Stimulated activated CD8-positive, alpha-beta memory T cell treated with anti-CD3 and anti-CD28 coated beads, Interleukin-4, amount 100 ng/mL, for 4 hours (primary cell): ENCODE measurements at regions not wholly inside any gene's neighbourhood (a gene's known extent, or its start where the extent isn't known, plus 50 kb on each side); places are given as distances from the start of the nearest gene placed in this dataset.

Experiments used
- DNase-seq, 2 donors: peaks; one replicate each; pipeline ENCODE4 v3.0.0-alpha.2; 2020; ENCODE audit warnings: low read depth in 2 of 2, low spot score in 1 of 2

DNA sequence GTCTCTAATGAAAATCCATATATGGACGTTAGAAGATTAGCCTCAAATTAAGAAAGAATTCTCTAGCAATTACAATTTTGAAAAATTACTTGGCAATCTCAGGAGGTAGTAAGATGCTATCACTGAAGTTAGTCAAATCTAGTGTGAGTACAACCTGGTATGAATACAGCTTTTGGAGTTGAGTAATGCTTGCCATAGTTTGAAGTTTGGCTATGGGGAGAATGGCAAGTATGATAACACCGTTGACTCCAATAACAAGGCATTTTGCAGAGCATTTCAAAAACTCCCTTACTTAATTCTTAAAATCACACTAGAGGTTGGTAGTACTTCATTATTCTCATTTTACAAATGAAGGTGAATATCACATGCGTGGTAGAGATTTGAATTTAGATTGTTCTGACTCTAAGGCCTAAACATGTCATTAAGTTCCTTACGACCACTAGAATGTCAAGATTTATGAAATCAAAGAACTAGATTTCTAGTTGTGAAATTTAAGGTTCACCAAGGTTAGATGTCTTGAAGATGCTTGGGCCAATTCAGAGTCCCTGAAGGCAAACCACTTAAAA lies 355.4 kb downstream of the ETS1 start:
- no peak for DNase-seq

DNA sequence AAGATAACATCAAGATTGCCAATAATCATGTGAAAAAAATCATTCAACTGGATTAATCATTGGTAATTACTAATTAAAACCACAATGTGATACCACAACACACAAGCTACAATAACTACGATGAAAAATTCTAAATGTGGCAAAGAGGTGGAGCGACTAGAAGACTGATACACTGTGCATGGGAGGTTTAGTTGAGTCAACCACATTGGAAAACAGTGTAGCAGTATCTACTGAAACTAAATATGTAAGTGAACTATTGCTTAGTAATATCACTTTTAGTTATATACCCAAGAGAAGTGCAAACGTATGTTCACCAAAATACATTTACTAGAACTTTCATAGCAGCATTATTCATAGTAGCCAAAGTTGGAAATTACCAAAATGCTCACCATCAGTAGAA lies 359.9 kb downstream of the ETS1 start:
- no peak for DNase-seq

DNA sequence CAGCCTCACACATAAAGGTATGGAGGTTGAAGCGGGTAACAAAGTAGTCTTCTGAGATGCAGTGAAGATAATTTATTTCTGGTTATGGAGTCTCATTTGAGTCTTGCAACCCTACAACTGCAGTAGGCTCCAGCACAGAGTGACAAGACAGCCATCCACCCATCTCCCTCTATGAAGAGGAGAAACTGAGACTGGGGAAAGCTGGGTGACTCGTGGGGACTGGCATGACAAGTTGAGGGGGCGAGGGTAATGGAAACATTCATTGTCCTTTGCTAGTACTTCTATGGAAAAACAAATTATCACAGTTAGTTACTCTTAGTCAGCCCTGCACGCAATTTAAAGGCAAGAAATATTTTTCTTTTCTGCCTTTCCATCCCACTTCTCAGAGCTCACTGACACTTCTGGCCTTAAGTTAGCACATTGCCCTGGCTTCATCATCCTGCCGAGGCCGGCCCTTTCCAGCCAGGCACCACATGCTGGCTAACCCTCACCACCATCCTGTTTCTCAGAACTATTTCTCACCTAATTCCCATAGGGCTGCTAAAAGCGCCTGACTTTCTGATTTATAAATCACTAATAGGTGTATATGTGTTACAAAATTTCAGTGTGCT lies 361.1 kb downstream of the ETS1 start:
- no peak for DNase-seq

DNA sequence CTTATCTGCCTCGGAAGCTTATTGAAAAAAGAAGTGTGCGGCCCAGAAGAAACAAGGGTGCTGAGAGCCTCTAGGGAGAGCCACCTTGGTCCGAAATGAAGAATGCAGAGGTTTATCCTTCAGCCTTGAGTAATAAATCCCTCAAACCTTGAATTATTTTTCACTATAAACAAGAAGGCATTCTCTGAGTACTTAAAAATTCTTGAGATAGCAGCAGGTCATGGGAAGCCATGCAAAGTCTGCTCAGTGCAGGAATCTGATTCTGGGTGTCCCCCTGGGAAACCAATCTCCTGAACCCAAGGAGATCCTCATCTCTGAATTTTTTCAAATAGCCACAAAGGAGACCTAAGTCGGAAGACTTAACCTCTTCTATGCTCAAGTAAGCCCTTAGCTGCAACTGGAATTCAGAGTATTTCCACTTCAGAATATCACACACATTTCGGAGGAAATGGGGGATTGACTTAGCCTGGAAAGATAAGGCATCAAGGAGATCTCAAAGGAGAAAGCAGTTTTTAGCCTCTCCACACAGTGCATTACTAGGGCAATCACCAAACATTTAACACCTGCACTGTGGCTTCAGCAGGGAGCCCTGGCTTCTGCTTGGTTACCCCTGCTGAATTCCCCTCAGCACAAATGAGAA lies 365.0 kb downstream of the ETS1 start:
- no peak for DNase-seq

DNA sequence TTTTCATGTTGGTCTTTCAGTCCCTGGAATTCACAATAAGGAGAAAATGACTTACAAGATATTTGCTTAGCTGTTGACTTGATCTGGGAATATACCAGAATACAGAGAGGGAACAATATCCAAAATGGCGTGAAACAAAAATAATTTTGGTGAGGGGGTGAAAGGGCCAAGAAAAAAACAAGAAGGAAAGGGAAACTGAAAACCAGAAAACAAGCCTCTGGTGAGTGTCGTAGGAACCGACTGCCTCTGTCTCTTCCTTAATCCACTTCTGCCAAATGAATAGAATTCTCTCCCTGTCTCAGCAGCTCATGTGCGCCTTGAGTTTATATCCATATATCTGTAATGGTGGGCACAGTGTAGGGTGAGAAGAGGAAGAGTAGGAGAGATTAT lies 367.6 kb downstream of the ETS1 start:
- no peak for DNase-seq

DNA sequence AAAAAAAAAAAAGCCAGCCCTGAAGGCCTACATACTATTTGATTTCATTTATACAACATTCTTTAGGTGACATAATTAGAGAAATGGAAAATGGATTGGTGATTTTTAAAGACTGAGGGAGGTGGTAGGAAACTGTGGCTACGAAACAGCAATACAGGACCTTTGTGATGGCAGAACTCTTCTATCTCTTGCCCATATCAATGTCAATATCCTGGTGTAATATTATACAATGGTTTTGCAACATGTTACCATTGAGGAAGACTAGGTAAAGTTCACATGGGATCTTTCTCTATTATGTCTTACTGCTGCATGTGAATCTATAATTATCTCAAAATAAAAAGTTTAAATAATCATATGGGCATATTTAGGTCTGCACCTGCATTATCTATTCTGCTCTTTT lies 371.2 kb downstream of the ETS1 start:
- no peak for DNase-seq

DNA sequence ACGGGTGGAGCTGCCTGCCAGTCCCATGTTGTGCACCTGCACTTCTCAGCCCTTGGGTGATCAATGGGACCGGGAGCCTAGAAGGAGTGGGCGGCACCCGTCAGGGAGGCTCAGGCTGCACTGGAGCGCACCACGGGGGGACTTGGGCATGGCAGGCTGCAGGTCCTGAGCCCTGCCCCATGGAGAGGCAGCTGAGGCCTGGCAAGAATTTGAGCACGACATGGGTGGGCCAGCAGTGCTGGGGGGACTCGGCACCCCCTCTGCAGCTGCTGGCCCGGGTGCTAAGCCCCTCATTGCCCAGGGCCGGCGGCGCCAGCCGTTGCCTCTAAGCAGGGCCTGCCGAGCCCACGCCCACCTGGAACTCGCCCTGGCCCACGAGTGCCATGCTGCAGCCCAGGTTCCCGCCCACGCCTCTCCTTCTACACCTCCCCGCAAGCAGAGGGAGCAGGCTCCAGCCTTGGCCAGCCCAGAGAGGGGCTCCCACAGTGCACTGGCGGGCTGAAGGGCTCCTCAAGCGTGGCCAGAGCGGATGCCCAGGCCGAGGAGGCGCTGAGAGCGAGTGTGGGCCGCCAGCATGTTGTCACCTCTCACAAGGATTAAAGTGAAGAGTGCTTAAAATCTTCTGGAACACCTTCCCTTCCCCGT lies 372.0 kb downstream of the ETS1 start:
- no peak for DNase-seq

DNA sequence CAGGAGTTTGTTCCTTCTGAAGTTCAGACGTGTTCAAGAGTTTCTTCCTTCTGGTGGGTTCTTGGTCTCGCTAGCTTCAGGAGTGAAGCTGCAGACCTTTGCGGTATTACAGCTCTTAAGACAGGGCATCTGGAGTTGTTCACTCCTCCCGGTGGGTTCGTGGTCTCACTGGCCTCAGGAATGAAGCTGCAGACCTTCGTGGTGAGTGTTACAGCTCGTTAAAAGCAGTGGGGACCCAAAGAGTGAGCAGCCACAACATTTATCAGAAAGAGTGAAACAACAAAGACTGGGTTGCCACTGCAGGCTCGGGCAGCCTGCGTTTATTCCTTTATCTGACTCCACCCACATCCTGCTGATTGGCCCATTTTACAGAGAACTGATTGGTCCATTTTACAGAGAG lies 373.1 kb downstream of the ETS1 start:
- no peak for DNase-seq

DNA sequence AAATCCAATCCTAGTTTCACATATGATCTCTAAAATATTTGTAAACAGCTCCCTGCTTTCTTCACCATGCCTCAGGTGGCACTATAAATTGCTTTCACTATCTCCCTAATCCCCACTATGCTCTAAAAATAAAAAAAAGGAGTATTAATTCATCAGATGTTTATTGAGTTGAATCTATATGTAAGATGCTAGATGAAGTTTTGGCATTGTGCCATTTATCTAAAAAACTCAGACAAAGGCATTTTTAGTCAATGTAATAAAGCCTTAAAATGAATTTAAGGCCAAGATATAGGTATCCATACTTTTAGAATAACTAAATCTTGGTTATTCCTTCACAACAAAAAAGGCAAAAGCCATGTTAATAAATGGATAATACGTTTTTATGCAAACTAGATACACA lies 373.9 kb downstream of the ETS1 start:
- DNase-seq, result no peak

DNA sequence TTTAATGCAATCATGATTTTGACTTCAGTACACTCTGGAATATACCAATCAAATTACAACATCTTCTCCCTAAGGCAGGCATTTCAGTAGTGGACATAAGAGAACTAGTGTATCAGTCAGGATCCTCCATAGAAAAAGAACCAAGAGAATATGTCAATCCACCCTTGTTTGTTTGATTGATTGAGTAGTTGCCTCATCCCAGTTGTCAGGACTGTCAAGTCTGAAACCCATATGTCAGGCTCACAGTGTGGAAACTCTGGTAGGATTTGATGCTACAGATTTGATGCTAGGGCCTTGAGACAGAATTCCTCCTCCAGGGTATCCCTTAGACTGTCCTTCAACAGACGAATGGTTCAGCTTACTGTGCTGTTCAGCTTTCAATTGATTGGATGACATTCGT lies 375.0 kb downstream of the ETS1 start:
- DNase-seq, result no peak

DNA sequence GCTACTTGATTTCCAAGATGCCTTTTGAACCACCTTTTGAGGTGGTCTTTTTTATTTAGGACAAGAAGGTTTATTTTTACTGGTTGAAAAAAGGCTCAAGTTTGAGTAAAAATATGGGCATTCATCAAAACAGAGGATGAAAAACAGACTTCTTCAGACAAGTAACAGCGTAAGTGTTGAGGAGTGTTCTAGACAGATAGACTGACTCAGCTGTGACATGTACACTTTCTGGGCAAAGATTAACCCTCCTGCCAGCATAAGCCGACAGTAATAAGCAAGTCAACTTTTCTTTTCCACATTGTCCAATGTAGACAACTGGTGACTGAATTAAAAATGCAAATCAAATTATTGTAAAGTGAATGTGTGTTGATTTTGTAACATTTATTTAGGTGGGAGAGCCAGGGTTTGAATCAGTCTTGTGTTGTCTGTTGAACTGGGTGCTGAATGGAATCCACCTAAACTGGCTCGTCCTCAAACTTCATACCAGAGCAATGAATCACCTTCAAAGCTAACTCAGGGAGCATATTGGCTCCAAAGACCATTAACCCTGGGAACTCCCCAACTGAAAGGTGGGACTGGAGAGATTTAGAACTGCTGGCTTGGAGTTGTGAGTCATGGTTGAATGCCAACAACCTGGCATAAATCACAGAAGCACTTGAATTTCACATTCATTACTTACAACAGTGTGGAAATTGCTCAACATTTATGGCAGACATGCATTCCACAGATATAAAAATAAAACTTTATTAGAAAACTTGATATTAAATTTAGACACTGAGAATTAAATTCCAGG lies 377.0 kb downstream of the ETS1 start:
- no peak for DNase-seq

DNA sequence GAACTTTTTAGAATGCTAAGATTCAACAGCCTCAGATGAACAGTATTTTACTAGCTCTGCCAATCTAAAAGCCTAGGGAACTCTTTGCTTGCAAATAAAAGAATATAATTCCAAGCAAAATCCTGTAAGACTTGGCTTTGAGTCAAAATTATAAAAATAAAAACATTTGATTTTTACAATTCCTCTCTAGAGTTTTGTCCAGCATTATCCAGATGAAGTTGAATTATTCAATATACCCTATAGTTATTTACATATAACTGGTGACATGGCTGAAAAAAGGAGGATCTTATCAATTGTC lies 378.3 kb downstream of the ETS1 start:
- no peak for DNase-seq

DNA sequence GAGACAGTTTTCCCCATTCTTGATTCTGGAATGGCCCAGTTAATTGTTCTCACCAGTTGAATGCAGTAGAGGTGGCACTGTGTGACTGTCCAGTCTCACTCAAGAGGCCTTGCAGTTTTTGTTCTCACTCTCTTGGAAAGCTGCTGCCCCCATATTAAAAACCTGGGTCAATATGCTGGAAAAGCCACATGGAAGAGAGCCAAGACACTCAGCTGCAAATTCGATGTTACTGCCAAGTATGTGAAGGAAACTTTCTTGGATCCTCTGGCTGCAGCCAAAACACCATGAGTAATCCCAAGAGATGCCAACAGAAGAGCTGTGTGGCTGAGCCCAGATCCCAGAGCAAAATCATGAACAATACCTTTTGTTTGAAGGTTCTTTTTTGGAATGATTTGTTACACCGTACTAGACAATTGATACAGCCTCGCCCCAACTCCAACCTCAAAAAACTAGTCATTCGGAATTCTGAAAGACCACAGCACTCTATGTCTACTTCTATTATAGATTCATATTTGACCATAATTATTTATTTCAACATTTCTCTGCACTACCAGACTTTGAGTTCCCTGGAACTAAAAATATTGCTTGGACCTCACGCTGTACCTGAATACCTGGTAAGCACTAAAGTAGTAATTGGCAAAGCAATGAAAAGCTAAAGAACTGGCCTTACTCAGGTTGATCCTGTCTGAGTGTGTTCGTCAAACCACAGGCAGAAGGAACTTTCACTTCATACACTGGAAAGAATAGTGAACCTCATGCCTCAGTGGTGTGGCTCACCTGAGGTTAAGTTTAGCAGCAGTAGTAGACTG lies 378.8 kb downstream of the ETS1 start:
- DNase-seq, result no peak

DNA sequence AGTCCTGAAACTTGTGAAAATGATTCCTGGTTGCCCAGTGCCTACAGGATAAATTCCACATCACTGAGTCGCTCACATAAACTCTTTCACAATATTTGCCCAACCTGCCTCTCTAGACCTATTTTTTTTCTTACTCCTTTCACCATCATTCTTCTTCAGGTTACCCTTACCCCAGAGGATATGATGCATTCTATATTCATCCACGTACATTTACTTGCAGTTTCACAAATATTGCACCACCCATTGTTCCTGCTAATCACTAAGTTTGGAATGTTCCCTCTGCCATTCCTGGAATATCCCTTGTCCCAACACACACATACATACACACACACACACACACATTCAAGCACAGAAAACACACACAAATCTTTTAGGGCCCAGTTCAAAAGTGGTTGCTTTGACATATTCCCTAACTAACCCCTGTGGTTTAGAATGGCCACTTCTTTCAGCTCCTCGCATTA lies 379.5 kb downstream of the ETS1 start:
- no peak for DNase-seq

DNA sequence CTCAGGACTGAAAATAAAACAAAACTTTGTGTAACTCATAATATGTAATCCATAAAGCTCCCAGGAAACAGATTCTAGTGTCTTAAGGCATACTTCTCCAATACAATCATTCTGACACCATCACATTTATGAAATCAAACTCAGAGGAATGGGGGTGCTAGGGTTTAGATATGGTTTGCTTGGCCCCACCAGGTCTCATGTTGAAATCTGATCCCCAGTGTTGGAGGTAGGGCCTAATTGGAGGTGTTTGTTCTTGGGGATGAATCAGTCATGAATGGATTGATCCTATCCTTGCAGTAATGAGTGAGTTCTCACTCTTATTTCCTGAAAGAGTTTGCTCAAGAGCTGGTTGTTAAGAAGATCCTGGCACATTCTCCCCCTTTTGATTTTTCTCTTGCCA lies 380.9 kb downstream of the ETS1 start:
- no peak for DNase-seq

DNA sequence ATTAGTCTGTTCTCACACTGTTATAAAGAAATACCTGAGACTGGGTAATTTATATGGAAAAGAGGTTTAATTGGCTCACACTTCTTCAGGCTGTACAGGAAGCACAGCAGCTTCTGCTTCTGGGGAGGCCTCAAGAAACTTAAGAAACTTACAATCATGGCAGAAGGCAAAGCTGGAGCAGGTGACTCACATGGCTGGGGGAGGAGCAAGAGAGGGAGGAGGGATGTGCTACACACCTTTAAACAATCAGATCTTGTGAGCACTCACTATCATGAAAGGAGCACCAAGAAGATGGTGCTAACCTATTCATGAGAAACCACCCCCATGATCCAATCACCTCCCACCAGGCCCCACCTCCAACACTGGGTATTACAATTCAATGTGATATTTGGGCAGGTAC lies 381.6 kb downstream of the ETS1 start:
- no peak for DNase-seq

DNA sequence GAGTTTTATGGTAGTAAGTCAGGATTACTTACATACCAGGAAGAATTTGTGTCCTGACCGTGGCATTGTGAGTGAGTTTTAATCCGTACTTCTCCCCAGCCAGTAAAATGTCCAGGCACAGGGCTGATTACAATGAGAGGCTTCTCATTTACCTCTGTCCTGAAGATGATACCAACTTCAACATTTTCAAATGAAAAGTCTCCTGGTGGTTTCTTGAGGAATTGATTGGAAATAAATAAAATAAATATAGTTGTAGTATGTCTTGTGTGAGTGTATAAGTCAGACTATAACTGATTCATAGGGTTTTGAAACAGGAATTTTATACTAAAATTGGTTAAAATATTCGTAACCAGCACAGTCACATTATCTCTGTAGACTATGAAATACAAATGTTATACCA lies 382.5 kb downstream of the ETS1 start:
- DNase-seq, result no peak

DNA sequence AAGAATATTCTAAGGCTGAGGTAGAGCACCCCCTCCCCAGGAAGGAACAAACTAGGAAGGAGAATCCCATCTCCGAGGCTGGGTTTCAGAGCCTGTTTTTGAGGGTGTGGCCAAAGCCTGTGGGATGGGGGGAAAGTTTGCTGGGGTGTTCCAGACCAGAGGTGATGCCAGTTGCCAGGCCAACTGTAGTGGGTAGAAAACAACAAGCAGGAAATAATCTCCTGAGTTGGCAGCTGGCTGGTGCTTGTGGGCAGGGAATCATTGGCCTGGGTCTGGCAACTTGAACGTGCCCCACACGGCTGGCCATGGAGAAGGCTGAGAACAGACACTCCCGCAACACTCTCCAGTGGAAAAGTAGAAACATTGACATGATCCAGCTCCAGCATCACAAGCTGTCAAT lies 385.6 kb downstream of the ETS1 start:
- DNase-seq, result no peak

DNA sequence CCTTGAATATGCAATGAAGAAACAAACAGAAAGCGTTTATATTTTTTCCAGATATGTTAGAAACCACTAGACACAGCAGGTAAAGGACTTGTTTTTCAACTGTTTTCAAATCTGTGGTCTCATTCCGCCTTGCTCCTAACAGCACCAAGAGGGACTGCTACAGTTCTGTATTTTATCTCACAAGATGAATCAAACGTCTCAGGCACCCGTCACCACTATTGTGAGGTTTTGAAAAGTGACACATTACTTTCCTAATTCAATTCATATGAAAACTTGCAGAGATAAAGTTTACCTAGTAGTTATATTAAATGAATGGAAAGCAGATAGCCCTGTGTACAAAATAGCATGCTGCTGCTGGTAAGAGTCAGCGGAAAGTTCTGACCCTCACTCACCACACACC lies 386.3 kb downstream of the ETS1 start:
- DNase-seq, result no peak

DNA sequence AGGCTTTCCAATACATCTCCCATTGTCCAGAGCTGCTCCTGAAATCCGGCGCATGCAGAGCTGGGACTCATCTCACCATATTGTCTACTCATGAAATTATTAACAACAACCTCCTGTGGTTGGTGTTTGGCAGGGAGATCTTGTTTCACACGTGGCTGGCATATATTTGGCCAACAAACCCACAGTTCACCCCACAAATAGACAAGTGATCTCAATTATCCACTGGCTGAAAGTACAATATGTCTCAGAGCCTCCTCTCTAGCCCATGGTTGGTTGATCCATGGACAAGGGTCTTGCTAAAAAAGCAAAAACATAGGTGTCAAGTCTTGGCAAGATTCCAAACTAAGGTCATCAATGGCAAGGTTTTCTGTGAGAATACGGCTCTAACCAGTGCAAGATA lies 386.9 kb downstream of the ETS1 start:
- DNase-seq, result no peak

DNA sequence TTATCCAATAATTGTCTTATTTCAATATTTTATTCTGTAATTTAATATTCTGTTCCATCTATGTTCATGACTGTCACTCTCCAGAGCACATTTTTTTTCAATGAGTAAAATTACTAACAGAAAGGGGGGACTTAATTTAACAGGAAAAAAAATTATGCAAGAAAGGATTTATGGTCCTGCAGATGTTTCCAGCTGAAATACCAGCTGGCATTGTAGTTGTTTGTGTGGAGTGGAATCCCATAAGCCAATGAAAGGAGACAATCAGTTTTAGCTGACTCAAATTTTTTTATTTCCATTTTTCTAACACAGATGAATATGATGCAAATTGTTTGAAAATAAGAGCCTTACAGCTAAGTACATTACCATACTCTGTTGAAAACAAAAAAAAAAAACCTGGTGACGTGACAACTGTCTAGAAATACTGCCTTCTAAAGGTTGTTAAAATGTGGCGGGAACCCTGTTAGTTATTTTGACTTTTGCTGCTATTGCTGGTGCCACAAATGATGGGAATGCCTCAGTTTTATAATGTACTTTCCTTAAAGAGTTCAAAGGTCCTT lies 389.1 kb downstream of the ETS1 start:
- no peak for DNase-seq
